OCI-LY7 (cell line): ENCODE measurements at regions not wholly inside any gene's neighbourhood (a gene's known extent, or its start where the extent isn't known, plus 50 kb on each side); places are given as distances from the start of the nearest gene placed in this dataset.

Experiments used
- BruUV-seq: library from RNA; stranded (reverse); fragments of 400-500 nt; replicated peaks from 2 replicates; lab custom pipeline; 2021; lab: Mats Ljungman, UMichigan
- CTCF ChIA-PET: fragments of 300-600 bp; sonication (Branson Sonifier 250); formaldehyde crosslinking; loops from one replicate; lab custom pipeline; 2022; ENCODE audit warnings: antibody characterized with exemption; ENCODE audit not compliant: unreplicated experiment; lab: Charles Lee
- POLR2A ChIA-PET: fragments of 300-600 bp; sonication (Branson Sonifier 250); formaldehyde crosslinking; loops from one replicate; lab custom pipeline; 2022; ENCODE audit warnings: antibody characterized with exemption; lab: Charles Lee
- DNase-seq: peaks from one replicate; pipeline ENCODE4 v3.0.0-alpha.2; 2015; ENCODE audit warnings: low spot score
- H2AFZ ChIP-seq: fragments of 200-600 bp; sonication (generic), shearing (Covaris generic); 2 replicates; pipeline ENCODE4 v1.6.1; 2014; ENCODE audit warnings: mild to moderate bottlenecking, antibody characterized with exemption, low read length, moderate library complexity
- H3K27ac ChIP-seq: fragments of 200-600 bp; sonication (generic); 2 replicates; pipeline ENCODE4 v1.5.1; 2014; ENCODE audit warnings: mixed run types, low read depth, mild to moderate bottlenecking, moderate library complexity, low read length, inconsistent platforms; ENCODE audit not compliant: poor library complexity, severe bottlenecking
- H3K36me3 ChIP-seq: fragments of 200-600 bp; sonication (generic); 2 replicates; pipeline ENCODE4 v1.6.1; 2014; ENCODE audit warnings: mild to moderate bottlenecking, antibody characterized with exemption, low read length, moderate library complexity, mixed read lengths; ENCODE audit not compliant: insufficient read depth
- H3K4me1 ChIP-seq: fragments of 200-600 bp; sonication (generic); 2 replicates; pipeline ENCODE4 v1.5.1; 2014; ENCODE audit warnings: mild to moderate bottlenecking, low read length; ENCODE audit not compliant: insufficient read depth, poor library complexity, severe bottlenecking
- H3K4me2 ChIP-seq: fragments of 200-600 bp; sonication (generic); 2 replicates; pipeline ENCODE4 v1.6.1; 2014; ENCODE audit warnings: mild to moderate bottlenecking, low read length
- H3K4me3 ChIP-seq: fragments of 200-600 bp; sonication (generic); 2 replicates; pipeline ENCODE4 v1.5.1; 2014; ENCODE audit warnings: mild to moderate bottlenecking, low read depth, low read length; ENCODE audit not compliant: poor library complexity, severe bottlenecking
- H3K79me2 ChIP-seq: fragments of 200-600 bp; sonication (generic); 2 replicates; pipeline ENCODE4 v1.6.1; 2016; ENCODE audit warnings: low read depth, mild to moderate bottlenecking, low read length, moderate library complexity, mixed read lengths; ENCODE audit not compliant: insufficient read depth
- H3K9me2 ChIP-seq: fragments of 200-600 bp; sonication (generic); 2 replicates; pipeline ENCODE4 v1.6.1; 2016; ENCODE audit warnings: mild to moderate bottlenecking, low read length, mixed read lengths; ENCODE audit not compliant: insufficient read depth
- H3K9me3 ChIP-seq: fragments of 200-600 bp; sonication (generic); 2 replicates; pipeline ENCODE4 v1.6.1; 2014; ENCODE audit warnings: mild to moderate bottlenecking, mixed run types, low read length, mixed read lengths
- H4K20me1 ChIP-seq: fragments of 200-600 bp; sonication (generic); 2 replicates; pipeline ENCODE4 v1.6.1; 2014; ENCODE audit warnings: mild to moderate bottlenecking, antibody characterized with exemption, low read length, moderate library complexity, mixed read lengths; ENCODE audit not compliant: insufficient read depth
- EZH2phosphoT487 ChIP-seq: fragments of 200-600 bp; sonication (generic); IDR thresholded peaks from 2 replicates; pipeline ENCODE4 v1.6.1; 2018; ENCODE audit warnings: low read depth, borderline replicate concordance, mild to moderate bottlenecking, mixed run types, antibody characterized with exemption, low read length, moderate library complexity, mixed read lengths
- intact Hi-C: fragments of 100-400 bp; cut with micrococcal nuclease; formaldehyde crosslinking; loops from one replicate; pipeline ENCODE4 v1.10.0; 2022; ENCODE audit not compliant: unreplicated experiment
- TF ChIP-seq, protein P1 (sequence below): fragments of 200-600 bp; sonication (generic); conservative IDR thresholded peaks from 2 replicates; pipeline ENCODE4 v1.5.1; 2014; ENCODE audit warnings: mild to moderate bottlenecking, antibody characterized with exemption, low read length, moderate library complexity, mixed read lengths

DNA sequence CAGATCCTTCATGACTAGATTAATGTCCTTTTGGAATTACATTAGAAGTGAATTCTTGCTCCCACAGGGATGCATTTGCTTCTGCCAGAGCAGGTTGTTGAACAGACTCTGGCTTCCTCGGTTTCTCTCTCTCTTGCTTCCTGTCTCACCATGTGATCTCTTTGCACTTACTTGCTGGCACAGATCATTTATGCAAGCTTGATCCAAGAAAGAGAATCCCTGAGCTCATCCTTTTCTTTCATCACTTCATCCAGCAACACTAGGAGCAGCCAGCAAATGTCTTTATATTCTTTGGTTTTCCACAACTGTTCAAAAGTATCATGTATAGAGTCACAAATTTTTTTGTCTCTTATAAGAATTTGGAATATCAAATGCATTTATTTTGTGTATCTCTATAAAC is 313.5 kb downstream of the ZNF326 start:
- Histone ChIP-seq H3K4me3 (no peak overlapping the region), H3K9me3 (no peaks in the 10 kb centered on the region), H2AFZ (no peak overlapping the region), H3K4me1 (no peaks in the 10 kb centered on the region), H3K9me2 (no peaks in the 10 kb centered on the region), H4K20me1 (no peaks in the 10 kb centered on the region), H3K36me3 (no peaks in the 10 kb centered on the region), H3K27ac (no peak overlapping the region), H3K79me2 (no peaks in the 10 kb centered on the region), H3K4me2 (no peak overlapping the region)
- TF ChIP-seq EZH2phosphoT487 = no peak
- TF ChIP-seq, protein P1, sequence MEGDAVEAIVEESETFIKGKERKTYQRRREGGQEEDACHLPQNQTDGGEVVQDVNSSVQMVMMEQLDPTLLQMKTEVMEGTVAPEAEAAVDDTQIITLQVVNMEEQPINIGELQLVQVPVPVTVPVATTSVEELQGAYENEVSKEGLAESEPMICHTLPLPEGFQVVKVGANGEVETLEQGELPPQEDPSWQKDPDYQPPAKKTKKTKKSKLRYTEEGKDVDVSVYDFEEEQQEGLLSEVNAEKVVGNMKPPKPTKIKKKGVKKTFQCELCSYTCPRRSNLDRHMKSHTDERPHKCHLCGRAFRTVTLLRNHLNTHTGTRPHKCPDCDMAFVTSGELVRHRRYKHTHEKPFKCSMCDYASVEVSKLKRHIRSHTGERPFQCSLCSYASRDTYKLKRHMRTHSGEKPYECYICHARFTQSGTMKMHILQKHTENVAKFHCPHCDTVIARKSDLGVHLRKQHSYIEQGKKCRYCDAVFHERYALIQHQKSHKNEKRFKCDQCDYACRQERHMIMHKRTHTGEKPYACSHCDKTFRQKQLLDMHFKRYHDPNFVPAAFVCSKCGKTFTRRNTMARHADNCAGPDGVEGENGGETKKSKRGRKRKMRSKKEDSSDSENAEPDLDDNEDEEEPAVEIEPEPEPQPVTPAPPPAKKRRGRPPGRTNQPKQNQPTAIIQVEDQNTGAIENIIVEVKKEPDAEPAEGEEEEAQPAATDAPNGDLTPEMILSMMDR = no peak
- no TSS peak for BruUV-seq
- DNase-seq = no peak
- intact Hi-C loops = no loop called here
- ChIA-PET CTCF (no interaction called here), POLR2A (no interaction called here)

DNA sequence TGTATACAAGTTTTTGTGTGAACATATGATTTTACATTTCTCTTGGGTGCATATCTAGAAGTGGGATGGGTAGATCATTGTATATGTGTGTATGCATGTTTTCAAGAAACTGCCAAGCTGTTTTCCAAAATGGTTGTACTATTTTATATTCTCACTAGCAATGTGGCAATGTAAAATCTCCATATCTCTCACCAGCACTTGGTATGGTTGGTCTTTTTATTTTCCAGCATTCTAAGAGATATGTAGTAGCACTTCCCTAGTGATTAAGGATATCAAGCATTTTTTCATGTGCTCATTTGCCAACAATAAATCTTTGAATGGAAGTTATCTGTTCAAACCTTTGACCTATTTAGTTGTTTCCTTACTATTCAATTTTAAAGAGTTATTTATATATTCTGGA is 310.7 kb downstream of the ZNF326 start:
- H3K4me1 ChIP-seq = no peaks in the 10 kb centered on the region
- CTCF ChIA-PET = no interaction called here
- BruUV-seq = no TSS peak
- H3K9me3 ChIP-seq = no peaks in the 10 kb centered on the region
- H3K9me2 ChIP-seq = no peaks in the 10 kb centered on the region
- intact Hi-C loops = no loop called here
- H3K4me3 ChIP-seq = no peak overlapping the region
- H3K4me2 ChIP-seq = no peak overlapping the region
- no peaks in the 10 kb centered on the region for H3K36me3 ChIP-seq
- POLR2A ChIA-PET = interaction anchor here (0.6 kb wide), 1 partner anchor 28 kb away, joined by 3 read pairs; no protein-coding TSS in a partner anchor
- TF ChIP-seq EZH2phosphoT487 = no peak
- TF ChIP-seq, protein P1 = no peak
- no peaks in the 10 kb centered on the region for H3K79me2 ChIP-seq
- no peak overlapping the region for H3K27ac ChIP-seq
- no peaks in the 10 kb centered on the region for H4K20me1 ChIP-seq
- DNase-seq = no peak
- H2AFZ ChIP-seq = no peak overlapping the region

DNA sequence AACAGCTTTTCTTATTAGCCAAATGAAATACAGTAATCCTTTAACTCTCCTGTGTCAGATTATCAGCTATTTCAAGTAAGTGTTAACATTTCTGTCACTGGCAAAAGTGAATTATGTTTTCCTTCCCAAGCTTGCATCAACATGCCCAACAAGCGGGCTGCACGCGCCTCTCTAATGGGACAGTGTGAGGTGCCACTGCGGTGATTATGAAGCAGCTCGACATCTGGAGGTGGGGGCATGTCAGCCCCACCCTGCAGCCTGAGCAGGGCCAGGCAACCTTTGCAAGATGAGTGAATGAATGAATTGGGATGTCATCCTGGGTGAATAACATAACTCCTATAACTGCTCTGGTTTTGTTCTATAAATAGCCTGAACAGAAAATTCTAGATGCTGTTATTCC is 301.4 kb downstream of the ZNF326 start:
- no peaks in the 10 kb centered on the region for H3K4me1 ChIP-seq
- ChIA-PET CTCF (no interaction called here), POLR2A (no interaction called here)
- no peaks in the 10 kb centered on the region for H3K36me3 ChIP-seq
- BruUV-seq = no TSS peak
- H3K9me3 ChIP-seq = no peaks in the 10 kb centered on the region
- intact Hi-C loops = no loop called here
- no peak overlapping the region for H2AFZ ChIP-seq
- H4K20me1 ChIP-seq = no peaks in the 10 kb centered on the region
- H3K9me2 ChIP-seq = no peaks in the 10 kb centered on the region; the same call in 1 of the 2 replicates
- no peak overlapping the region for H3K4me3 ChIP-seq
- TF ChIP-seq, protein P1 = no peak
- no peak for TF ChIP-seq EZH2phosphoT487
- H3K27ac ChIP-seq = no peak overlapping the region
- no peak for DNase-seq
- H3K4me2 ChIP-seq = no peak overlapping the region
- no peaks in the 10 kb centered on the region for H3K79me2 ChIP-seq
